ENCODE measurements at regions not wholly inside any gene's neighbourhood (a gene's known extent, or its start where the extent isn't known, plus 50 kb on each side); places are given as distances from the start of the nearest gene placed in this dataset.

- TF ChIP-seq PRDM6 (tag by site-specific recombination; IDR thresholded peaks at IDR 0.05) (no peak), SP3 (tag by site-specific recombination; IDR thresholded peaks at IDR 0.05) (no peak), ZBTB11 (tag by site-specific recombination; conservative IDR thresholded peaks at IDR 0.05; ENCODE audit: low read depth) (no peak), ZNF560 (tag by site-specific recombination; IDR thresholded peaks at IDR 0.05; ENCODE audit: borderline replicate concordance) (no peak), HOXA7 (CRISPR knock-in tag; IDR thresholded peaks at IDR 0.05; ENCODE audit: borderline replicate concordance) (no peak), ZFP37 (tag by site-specific recombination; IDR thresholded peaks at IDR 0.05) (no peak), KLF16 (tag by site-specific recombination; IDR thresholded peaks at IDR 0.05) (no peak), ZNF623 (tag by site-specific recombination; IDR thresholded peaks at IDR 0.05) (no peak), ZNF174 (tag by site-specific recombination; IDR thresholded peaks at IDR 0.05) (no peak), ZBTB48 (tag by site-specific recombination; IDR thresholded peaks at IDR 0.05) (no peak), ZBTB10 (tag by site-specific recombination; IDR thresholded peaks at IDR 0.05) (no peak), GLI4 (tag by site-specific recombination; IDR thresholded peaks at IDR 0.05) (no peak), ZNF366 (tag by site-specific recombination; conservative IDR thresholded peaks at IDR 0.05) (no peak)
These were observed 276.8 kb upstream of the PARD3B start (continued) for GRCh38 chr2:204268458-204268857.

GRCh38 chr2:204268971-204269370 is 276.3 kb upstream of the PARD3B start:
- CTCF ChIA-PET: interaction anchor here (0.7 kb wide), 1 partner anchor 1321 kb away, joined by 3 read pairs; no protein-coding TSS in a partner anchor
- H3K4me1 ChIP-seq (ENCODE audit: control insufficient read depth, insufficient read depth, low read length): no peaks in the 10 kb centered on the region; the same call in 1 of the 2 replicates
- H3K36me3 ChIP-seq (ENCODE audit: control insufficient read depth in 2 of 2, insufficient read depth in 1 of 2, low read length in 2 of 2): no peaks in the 10 kb centered on the region
- no peaks in the 10 kb centered on the region for H3K9me3 ChIP-seq (ENCODE audit: control insufficient read depth, insufficient read depth, low read depth, low read length)
- TF ChIP-seq GLIS1 (tag by site-specific recombination; IDR thresholded peaks at IDR 0.05) (peak; percentile 35), ZNF518A (tag by site-specific recombination; conservative IDR thresholded peaks at IDR 0.05; ENCODE audit: low read depth) (no peak), KLF8 (tag by site-specific recombination; IDR thresholded peaks at IDR 0.05) (no peak)
- no peak overlapping the region for H3K27ac ChIP-seq (ENCODE audit: extremely low read depth, low read depth, low read length)
- H3K4me3 ChIP-seq (ENCODE audit: low read depth, low read length): no peak overlapping the region
- POLR2A ChIA-PET: no interaction called here

All from HEK293 (cell line).